Nephron (organoid): ENCODE measurements at regions not wholly inside any gene's neighbourhood (a gene's known extent, or its start where the extent isn't known, plus 50 kb on each side); places are given as distances from the start of the nearest gene placed in this dataset.
A peak's percentile ranks its signal among the peaks of the same experiment; 100 is the strongest.

Source experiments
- H3K27ac Mint-ChIP-seq, 3 experiments: 2 replicates each; pipeline ENCODE4 v1.8.0; 2020; ENCODE audit warnings: mixed read lengths in 3 of 3, mild to moderate bottlenecking in 2 of 3, moderate library complexity in 1 of 3
- H3K27me3 Mint-ChIP-seq: 2 replicates; pipeline ENCODE4 v1.8.0; 2021; ENCODE audit warnings: low read depth, mild to moderate bottlenecking, moderate library complexity, mixed read lengths
- H3K36me3 Mint-ChIP-seq: 2 replicates; pipeline ENCODE4 v1.8.0; 2020; ENCODE audit warnings: low read depth, mixed read lengths
- H3K4me1 Mint-ChIP-seq: 2 replicates; pipeline ENCODE4 v1.8.0; 2020; ENCODE audit warnings: mixed read lengths
- H3K4me3 Mint-ChIP-seq, 3 experiments: 2 replicates each; pipeline ENCODE4 v1.8.0; 2020; ENCODE audit warnings: mild to moderate bottlenecking in 3 of 3, mixed read lengths in 3 of 3, moderate library complexity in 2 of 3
- H3K9me3 Mint-ChIP-seq: 2 replicates; pipeline ENCODE4 v1.8.0; 2020; ENCODE audit warnings: mixed read lengths
- TF ChIP-seq, protein P1 (sequence below), 3 experiments: fragments of 200-600 bp; sonication (generic); IDR thresholded peaks; one replicate each; pipeline ENCODE4 v1.5.0; 2021; ENCODE audit warnings: antibody characterized with exemption in 3 of 3; ENCODE audit not compliant: unreplicated experiment in 3 of 3

DNA sequence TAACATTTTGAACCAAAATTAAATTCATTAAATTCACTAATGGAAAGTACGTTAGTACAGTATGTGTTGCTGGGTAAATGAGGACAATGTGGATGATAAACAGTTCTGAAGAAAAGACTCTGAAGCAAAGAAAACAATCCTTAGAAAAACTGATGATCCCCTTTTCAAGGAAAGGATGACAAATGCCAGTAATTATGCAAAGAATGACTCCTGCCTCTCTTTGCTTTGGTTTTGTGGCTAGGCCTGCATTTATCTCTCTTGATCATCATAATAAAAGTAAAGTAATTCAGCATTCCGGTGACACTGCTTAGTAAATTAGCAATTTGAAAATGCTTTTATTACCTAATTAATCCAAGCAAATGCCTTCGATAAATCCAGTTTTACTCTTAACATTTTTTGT, 652.2 kb upstream of the DIPK2B start:
- Mint-ChIP-seq H3K27me3 (peaks cover 43% of the 10 kb centered on the region), H3K4me1 (no peaks in the 10 kb centered on the region), H3K36me3 (peaks cover 11% of the 10 kb centered on the region), H3K9me3 (peaks cover 3% of the 10 kb centered on the region), H3K4me3 (peak overlapping the region; percentile 48 to 81 (median 72)), H3K27ac (no peak overlapping the region)
- TF ChIP-seq, protein P1, sequence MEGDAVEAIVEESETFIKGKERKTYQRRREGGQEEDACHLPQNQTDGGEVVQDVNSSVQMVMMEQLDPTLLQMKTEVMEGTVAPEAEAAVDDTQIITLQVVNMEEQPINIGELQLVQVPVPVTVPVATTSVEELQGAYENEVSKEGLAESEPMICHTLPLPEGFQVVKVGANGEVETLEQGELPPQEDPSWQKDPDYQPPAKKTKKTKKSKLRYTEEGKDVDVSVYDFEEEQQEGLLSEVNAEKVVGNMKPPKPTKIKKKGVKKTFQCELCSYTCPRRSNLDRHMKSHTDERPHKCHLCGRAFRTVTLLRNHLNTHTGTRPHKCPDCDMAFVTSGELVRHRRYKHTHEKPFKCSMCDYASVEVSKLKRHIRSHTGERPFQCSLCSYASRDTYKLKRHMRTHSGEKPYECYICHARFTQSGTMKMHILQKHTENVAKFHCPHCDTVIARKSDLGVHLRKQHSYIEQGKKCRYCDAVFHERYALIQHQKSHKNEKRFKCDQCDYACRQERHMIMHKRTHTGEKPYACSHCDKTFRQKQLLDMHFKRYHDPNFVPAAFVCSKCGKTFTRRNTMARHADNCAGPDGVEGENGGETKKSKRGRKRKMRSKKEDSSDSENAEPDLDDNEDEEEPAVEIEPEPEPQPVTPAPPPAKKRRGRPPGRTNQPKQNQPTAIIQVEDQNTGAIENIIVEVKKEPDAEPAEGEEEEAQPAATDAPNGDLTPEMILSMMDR (IDR thresholded peaks at IDR 0.05; ENCODE audit: unreplicated experiment in 3 of 3): no peak

DNA sequence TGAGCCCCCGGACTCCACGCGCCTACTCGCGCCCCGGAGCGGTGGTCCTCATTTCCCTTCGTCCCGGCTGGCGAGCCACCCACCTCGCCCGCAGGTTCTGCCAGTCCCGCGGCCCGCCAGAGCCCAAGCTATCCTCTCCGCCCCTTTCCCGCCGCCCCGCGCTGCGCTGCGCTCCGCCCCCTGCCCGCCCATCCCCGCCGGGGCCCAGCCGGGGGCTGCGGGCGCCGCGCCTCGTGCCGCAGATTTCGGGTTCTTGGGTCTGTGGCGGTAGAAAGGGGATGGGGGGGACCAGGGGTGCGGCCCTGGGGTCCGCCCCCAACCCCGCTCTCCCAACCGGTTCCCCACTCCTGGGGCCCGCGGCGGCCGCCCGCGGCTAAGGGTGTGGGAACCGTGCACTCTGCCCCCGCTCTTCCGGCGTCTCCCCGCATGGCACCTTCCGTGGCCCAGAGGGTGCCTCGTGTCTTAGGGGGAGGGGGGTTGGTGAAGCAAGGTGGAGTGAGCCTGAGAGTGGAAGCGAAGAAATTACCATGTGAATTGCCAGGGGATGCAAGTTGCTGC, 650.8 kb upstream of the DIPK2B start:
- no peaks in the 10 kb centered on the region for H3K4me1 Mint-ChIP-seq
- peaks cover 43% of the 10 kb centered on the region for H3K27me3 Mint-ChIP-seq
- H3K9me3 Mint-ChIP-seq: peaks cover 3% of the 10 kb centered on the region
- peak overlapping the region; percentile 84 to 93 (median 92) for H3K4me3 Mint-ChIP-seq
- peak overlapping the region in 2 of 3 experiments; percentile 63 to 82 for H3K27ac Mint-ChIP-seq
- H3K36me3 Mint-ChIP-seq: peaks cover 12% of the 10 kb centered on the region
- TF ChIP-seq, protein P1 (IDR thresholded peaks at IDR 0.05; ENCODE audit: unreplicated experiment in 3 of 3): no peak

DNA sequence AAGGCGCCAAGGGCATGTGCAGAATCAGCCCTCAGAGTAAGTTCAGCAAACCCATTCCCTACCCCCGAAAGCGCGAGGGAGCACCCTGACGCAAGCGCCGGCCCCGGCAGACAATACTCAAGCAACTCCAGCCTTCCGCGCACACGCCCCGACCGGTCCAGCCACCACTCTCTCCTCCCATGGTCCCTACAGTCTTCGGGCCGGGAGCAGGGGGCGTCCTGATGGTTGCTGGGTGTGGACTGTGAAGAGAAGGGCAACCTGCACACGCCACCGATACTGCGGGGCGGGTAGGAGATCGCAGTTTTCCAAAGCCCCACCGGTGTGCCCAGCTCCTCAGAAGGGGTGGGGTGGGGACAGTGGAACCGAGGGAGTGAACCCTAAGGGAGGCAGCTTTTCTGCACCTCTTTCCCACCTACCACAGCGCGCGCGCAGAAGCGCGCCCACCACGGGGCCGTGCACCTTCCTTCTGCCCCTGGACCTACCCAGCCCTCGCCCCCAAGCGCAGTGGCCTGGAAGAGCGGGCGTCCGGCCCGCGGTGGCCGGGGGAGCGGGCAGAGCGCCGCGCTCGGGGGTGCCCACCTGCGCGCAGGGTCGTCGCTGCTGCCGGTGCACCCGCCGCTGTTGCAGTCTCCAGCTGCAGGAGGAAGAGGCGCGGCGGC, 650.2 kb upstream of the DIPK2B start:
- Mint-ChIP-seq H3K4me3 (peak overlapping the region; percentile 90 to 96 (median 95)), H3K27ac (peak overlapping the region; percentile 43 to 88 (median 58)), H3K27me3 (peaks cover 43% of the 10 kb centered on the region), H3K36me3 (peaks cover 16% of the 10 kb centered on the region), H3K4me1 (no peaks in the 10 kb centered on the region), H3K9me3 (peaks cover 3% of the 10 kb centered on the region)
- TF ChIP-seq, protein P1 (IDR thresholded peaks at IDR 0.05; ENCODE audit: unreplicated experiment in 3 of 3): no peak

DNA sequence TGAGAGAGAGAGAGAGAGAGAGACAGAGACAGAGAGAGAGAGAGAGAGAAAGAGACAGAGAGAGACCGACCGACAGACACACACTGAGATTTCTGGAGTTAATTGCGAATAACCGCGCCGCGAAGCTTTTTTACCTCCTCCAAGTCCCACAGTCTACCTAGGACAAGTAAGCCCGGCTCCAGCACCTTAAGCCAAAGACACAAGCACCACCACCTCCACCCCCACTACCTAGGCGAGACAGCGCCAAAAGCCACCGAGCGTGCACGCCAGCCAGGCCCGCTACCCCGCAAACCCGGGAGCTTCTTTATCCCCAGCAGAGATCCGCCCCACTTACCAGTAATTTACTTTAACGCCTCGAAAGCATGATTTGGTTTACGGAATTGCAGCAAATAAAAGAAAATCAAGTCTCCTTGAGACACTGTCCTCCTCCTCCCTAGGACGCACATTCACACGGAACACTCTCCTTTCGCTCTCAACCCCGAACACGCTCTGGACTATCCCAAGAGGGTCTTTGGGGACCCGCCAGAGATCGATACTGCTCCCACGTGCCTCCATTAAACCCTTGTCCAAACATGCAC, 649.6 kb upstream of the DIPK2B start:
- Mint-ChIP-seq H3K36me3 (peaks cover 18% of the 10 kb centered on the region), H3K9me3 (peaks cover 3% of the 10 kb centered on the region), H3K27me3 (peaks cover 43% of the 10 kb centered on the region), H3K27ac (peak overlapping the region; percentile 43 to 88 (median 58)), H3K4me3 (peak overlapping the region; percentile 90 to 96 (median 95)), H3K4me1 (no peaks in the 10 kb centered on the region)
- TF ChIP-seq, protein P1 (IDR thresholded peaks at IDR 0.05; ENCODE audit: unreplicated experiment in 3 of 3): no peak

DNA sequence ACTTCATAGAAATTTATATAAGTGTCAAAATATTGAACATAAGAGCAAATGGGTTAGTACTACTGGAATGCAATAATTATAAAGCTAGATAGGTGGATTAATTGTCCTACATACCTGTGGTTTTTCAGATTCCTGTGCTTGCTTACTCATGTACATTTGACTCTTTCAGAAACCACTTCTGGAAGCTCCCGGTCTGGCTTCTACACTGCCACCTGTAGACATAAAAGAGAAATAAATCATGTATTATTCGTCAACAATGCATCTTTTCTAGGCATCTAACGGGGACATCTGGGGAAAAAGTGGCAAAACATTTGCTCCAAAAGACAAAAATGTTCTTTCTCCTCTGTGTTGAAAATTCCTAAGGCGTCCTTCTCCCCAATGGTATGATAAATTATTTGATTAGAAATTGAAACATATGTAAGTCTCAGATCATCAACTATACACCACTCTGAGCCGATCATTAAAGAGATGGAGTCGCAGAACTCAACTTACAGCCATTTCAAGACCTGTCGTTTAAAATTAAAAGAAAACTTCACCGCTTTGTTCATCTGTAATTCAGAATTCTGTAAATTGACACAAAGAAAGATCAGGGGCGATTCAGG, 648.7 kb upstream of the DIPK2B start:
- peaks cover 43% of the 10 kb centered on the region for H3K27me3 Mint-ChIP-seq
- peak overlapping the region; percentile 90 to 96 (median 95) for H3K4me3 Mint-ChIP-seq
- TF ChIP-seq, protein P1 (IDR thresholded peaks at IDR 0.05; ENCODE audit: unreplicated experiment in 3 of 3): peak in 2 of 3 experiments; percentile 23 to 26
- no peaks in the 10 kb centered on the region for H3K4me1 Mint-ChIP-seq
- peaks cover 22% of the 10 kb centered on the region for H3K36me3 Mint-ChIP-seq
- peaks cover 3% of the 10 kb centered on the region for H3K9me3 Mint-ChIP-seq
- peak overlapping the region; percentile 43 to 88 (median 58) for H3K27ac Mint-ChIP-seq
